ENCODE measurements at regions not wholly inside any gene's neighbourhood (a gene's known extent, or its start where the extent isn't known, plus 50 kb on each side); places are given as distances from the start of the nearest gene placed in this dataset.

DNA sequence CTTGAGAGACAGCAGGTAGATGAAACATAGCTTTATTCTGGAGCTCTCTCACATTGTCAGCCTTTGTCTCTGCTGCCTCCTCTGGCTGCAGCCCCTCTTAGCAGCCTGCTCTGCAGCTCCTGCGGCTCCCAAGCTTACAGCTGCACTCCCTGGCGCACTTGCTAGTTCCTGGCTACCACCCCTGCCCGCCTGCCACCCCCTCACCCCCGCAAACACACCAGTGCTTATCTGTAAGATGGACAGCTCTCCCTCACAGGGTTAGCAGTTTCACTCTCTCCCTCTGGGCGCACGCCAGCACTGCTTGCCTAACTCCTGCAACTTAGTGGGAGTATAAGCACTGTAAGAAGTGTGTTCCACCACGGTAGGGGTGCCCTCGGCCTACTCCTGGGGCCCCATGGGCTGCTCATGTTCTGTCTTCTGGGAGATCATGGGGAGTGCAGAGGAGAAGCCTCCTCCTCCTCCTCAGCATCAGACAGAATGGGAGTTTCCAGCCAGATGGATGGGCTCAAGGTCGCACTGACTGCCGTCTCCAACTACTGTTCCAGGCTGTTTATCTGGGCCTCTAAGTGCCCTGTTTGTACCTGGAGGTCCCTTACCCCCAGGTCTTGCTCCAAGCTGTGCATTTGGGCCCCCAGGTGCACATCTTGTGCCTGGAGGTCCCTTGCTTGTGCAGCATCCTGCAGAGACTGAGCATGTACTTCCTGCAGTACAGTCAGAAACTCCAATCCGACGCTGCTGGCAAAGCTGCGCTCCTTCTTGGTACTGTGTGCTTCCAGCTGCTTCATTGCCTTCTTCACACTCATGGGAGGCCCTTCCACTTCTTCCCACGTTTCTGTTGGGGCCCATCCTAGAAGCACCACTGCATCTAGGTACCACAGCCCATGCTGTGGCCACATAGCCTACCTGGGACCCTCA is 1388.1 kb downstream of the AMY1C start:
- in situ Hi-C loops (cut with HindIII; ENCODE audit: low sequenced_read_pairs): no loop called here
- TF ChIP-seq, protein P1, sequence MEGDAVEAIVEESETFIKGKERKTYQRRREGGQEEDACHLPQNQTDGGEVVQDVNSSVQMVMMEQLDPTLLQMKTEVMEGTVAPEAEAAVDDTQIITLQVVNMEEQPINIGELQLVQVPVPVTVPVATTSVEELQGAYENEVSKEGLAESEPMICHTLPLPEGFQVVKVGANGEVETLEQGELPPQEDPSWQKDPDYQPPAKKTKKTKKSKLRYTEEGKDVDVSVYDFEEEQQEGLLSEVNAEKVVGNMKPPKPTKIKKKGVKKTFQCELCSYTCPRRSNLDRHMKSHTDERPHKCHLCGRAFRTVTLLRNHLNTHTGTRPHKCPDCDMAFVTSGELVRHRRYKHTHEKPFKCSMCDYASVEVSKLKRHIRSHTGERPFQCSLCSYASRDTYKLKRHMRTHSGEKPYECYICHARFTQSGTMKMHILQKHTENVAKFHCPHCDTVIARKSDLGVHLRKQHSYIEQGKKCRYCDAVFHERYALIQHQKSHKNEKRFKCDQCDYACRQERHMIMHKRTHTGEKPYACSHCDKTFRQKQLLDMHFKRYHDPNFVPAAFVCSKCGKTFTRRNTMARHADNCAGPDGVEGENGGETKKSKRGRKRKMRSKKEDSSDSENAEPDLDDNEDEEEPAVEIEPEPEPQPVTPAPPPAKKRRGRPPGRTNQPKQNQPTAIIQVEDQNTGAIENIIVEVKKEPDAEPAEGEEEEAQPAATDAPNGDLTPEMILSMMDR (IDR thresholded peaks at IDR 0.05; ENCODE audit: low read depth, low read length): peak; percentile 37
- no peak for DNase-seq (ENCODE audit: low read depth, low spot score)
- H3K4me3 ChIP-seq (ENCODE audit: low read depth, low read length): no peak overlapping the region

DNA sequence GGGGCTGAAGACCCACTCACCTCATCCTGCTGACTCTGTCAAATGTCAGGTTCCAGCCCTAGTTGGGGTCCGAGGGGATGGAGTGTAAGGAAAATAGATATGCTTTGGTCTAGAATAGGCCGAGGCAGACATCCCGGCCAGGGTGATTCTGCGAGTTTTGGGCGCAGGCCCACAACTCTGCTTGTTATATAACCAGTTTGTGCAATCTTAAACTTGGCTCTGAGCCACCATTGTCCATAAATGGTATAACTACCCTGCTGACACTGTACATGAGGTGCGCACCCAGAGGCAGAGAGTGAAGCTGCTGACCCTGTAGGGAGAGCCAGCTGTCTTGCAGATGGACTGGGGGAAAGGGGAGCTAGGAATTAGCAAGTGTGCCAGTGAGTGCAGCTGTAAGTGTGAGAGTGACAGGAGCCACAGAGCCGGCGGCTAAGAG is 1388.8 kb downstream of the AMY1C start:
- DNase-seq (ENCODE audit: low read depth, low spot score): no peak
- in situ Hi-C loops (cut with HindIII; ENCODE audit: low sequenced_read_pairs): no loop called here
- TF ChIP-seq, protein P1 (IDR thresholded peaks at IDR 0.05; ENCODE audit: low read depth, low read length): no peak
- H3K4me3 ChIP-seq (ENCODE audit: low read depth, low read length): no peak overlapping the region

DNA sequence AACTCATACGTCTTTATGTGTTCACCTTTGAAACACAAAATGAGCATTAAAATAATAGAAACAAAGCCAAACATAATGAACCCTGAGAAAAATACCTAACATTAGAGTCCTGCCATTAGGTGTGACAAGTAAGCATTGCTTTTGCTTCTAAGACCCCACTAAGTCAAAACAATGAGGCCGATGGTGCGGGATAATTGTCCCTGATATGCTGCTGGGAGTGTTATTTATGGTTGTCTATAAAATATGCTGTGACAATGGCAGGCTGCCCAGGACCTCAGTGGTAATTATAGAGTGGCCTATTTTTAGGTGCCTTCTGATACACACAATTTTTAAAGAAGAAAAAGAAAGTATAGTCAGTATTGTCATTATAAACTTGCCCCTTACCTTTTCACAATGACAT is 1423.1 kb downstream of the AMY1C start:
- DNase-seq (ENCODE audit: low read depth, low spot score): no peak
- TF ChIP-seq, protein P1 (IDR thresholded peaks at IDR 0.05; ENCODE audit: low read depth, low read length): no peak
- no peak overlapping the region for H3K4me3 ChIP-seq (ENCODE audit: low read depth, low read length)
- in situ Hi-C loops (cut with HindIII; ENCODE audit: low sequenced_read_pairs): no loop called here

DNA sequence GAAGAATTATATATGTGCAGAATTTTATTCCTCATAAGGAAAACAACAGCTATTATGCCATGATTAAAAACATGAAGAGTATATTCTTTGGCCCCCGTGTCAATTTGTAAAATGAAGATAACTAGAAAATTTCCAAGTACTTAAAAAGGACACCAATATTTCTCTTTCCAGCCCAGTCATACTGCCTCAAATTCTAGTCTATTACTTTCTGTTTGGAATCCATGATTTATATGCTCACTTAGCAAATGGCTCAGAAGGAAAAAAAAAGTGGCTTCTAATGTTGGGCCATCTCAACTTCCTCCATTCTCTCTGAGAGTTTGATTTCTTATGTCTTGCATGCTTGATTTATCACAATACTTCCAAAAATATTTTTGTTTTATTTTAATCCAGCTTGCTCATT is 1431.1 kb downstream of the AMY1C start:
- no peak for DNase-seq (ENCODE audit: low read depth, low spot score)
- H3K4me3 ChIP-seq (ENCODE audit: low read depth, low read length): no peak overlapping the region
- in situ Hi-C loops (cut with HindIII; ENCODE audit: low sequenced_read_pairs): no loop called here
- TF ChIP-seq, protein P1 (IDR thresholded peaks at IDR 0.05; ENCODE audit: low read depth, low read length): no peak

DNA sequence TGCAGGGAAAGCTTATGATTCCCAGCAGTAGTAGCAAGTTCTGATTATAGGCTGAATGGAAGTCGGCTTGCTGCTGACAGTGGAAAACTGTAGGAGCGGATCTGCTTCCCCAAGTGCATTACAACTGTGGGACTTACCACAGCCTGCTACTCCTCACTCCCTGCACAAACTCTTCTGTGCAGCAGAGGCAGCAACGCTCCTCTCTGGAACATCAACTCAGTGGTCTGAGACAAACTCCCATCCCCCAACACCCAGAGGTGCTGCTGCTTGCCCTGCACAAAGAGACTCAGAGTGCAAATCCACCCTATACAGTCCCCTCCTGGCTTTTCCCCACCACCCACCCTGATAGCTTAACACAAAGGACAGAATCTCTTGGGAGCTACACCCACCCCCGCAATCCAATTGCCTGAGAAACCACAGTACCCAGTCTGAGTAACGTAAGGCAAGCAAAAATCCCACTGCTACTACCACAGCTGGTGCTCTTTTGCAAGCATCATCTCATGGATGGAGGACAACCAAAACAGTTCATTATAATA is 1455.2 kb downstream of the AMY1C start:
- H3K4me3 ChIP-seq (ENCODE audit: low read depth, low read length): no peak overlapping the region
- TF ChIP-seq, protein P1 (IDR thresholded peaks at IDR 0.05; ENCODE audit: low read depth, low read length): no peak
- in situ Hi-C loops (cut with HindIII; ENCODE audit: low sequenced_read_pairs): no loop called here
- no peak for DNase-seq (ENCODE audit: low read depth, low spot score)

DNA sequence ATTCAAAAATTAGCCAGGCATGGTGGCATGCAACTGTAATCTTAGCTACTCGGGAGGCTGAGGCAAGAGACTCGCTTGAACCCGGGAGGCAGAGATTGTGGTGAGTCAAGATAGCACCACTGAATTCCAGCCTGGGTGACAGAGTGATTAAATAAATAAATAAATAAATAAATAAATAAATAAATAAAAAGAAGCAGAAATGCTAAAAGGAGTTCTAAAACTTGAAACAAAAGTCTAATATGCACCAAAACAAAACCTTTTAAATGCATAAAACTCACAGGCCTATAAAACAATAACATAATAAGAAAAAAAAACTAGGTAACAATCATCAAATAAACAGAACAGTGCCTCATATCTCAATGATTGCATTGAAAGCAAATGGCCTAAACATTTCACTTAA is 1458.9 kb downstream of the AMY1C start:
- DNase-seq (ENCODE audit: low read depth, low spot score): no peak
- TF ChIP-seq, protein P1 (IDR thresholded peaks at IDR 0.05; ENCODE audit: low read depth, low read length): no peak
- no peak overlapping the region for H3K4me3 ChIP-seq (ENCODE audit: low read depth, low read length)
- in situ Hi-C loops (cut with HindIII; ENCODE audit: low sequenced_read_pairs): no loop called here

Measured in astrocyte of the spinal cord (primary cell).